Smooth muscle cell (in vitro differentiated cells): ENCODE measurements at regions not wholly inside any gene's neighbourhood (a gene's known extent, or its start where the extent isn't known, plus 50 kb on each side); places are given as distances from the start of the nearest gene placed in this dataset.

Experiments used
- DNase-seq: peaks from one replicate; lab custom pipeline; 2025; ENCODE audit not compliant: unreplicated experiment; lab: John Stamatoyannopoulos, UW
- H2AFZ ChIP-seq: fragments of 200-600 bp; sonication (generic); 2 replicates; pipeline ENCODE4 v1.6.0; 2016; ENCODE audit warnings: antibody characterized with exemption, low read depth, mild to moderate bottlenecking
- H3F3A ChIP-seq: fragments of 200-600 bp; sonication (generic); 2 replicates; pipeline ENCODE4 v1.6.0; 2017; ENCODE audit warnings: antibody characterized with exemption, low read depth
- H3K27ac ChIP-seq: fragments of 200-600 bp; sonication (generic); 2 replicates; pipeline ENCODE4 v1.5.1; 2016; ENCODE audit warnings: low read depth, mild to moderate bottlenecking
- H3K27me3 ChIP-seq: fragments of 200-600 bp; sonication (generic); 2 replicates; pipeline ENCODE4 v1.6.1; 2016; ENCODE audit warnings: low read depth, mild to moderate bottlenecking
- H3K36me3 ChIP-seq: fragments of 200-600 bp; sonication (generic); 2 replicates; pipeline ENCODE4 v1.5.1; 2016; ENCODE audit warnings: low read depth
- H3K4me1 ChIP-seq: fragments of 200-600 bp; sonication (generic); 2 replicates; pipeline ENCODE4 v1.5.1; 2016; ENCODE audit warnings: low read depth
- H3K4me2 ChIP-seq: fragments of 200-600 bp; sonication (generic); 2 replicates; pipeline ENCODE4 v1.6.0; 2016; ENCODE audit warnings: mild to moderate bottlenecking
- H3K4me3 ChIP-seq: fragments of 200-600 bp; sonication (generic); 2 replicates; pipeline ENCODE4 v1.5.1; 2016; ENCODE audit warnings: mild to moderate bottlenecking
- H3K79me2 ChIP-seq: fragments of 200-600 bp; sonication (generic); 2 replicates; pipeline ENCODE4 v1.6.0; 2016; ENCODE audit warnings: low read depth, mild to moderate bottlenecking
- H3K9ac ChIP-seq: fragments of 200-600 bp; sonication (generic); 2 replicates; pipeline ENCODE4 v1.6.0; 2016; ENCODE audit warnings: low read depth
- H3K9me3 ChIP-seq: fragments of 200-600 bp; sonication (generic); replicated peaks from 2 replicates; pipeline ENCODE4 v1.5.1; 2016; ENCODE audit warnings: low read depth
- H4K20me1 ChIP-seq: fragments of 200-600 bp; sonication (generic); 2 replicates; pipeline ENCODE4 v1.6.0; 2016; ENCODE audit warnings: low read depth
- CTCF ChIP-seq: fragments of 200-600 bp; sonication (generic); IDR thresholded peaks from 2 replicates; pipeline ENCODE4 v1.5.1; 2017; ENCODE audit warnings: borderline replicate concordance, mild to moderate bottlenecking, antibody characterized with exemption; ENCODE audit not compliant: insufficient read depth, poor library complexity, severe bottlenecking
- WGBS: methylation state at CpG from one replicate; pipeline ENCODE4 v1.1.7; 2016; ENCODE audit warnings: low lambda C conversion rate; 5-methylcytosine and 5-hydroxymethylcytosine counted together

DNA sequence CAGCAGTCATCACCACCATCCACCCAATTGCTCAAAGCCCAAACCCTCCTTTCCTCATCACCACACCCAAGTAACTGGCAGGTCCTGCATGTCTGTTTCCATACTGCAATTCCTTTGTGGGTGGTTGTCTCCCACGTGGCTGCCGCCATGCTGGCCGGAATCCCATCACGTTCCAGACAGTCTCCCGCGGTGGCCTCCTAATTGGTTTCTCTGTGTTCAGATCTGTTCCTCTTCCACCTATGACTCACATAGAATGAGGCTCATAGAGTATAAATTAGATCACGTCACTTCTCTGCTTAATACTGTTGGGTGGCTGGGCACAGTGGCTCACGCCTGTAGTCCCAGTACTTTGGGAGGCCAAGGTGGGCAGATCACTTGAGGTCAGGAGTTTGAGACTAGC, 813.0 kb downstream of the TYW1 start:
- no peak overlapping the region for H3K27ac ChIP-seq
- 61% methylated on average over 8 of the region's 8 CpGs for WGBS
- no peaks in the 10 kb centered on the region for H3K36me3 ChIP-seq
- peaks cover 1% of the 10 kb centered on the region for H3K27me3 ChIP-seq
- no peaks in the 10 kb centered on the region for H3K4me1 ChIP-seq
- no peak overlapping the region for H3K4me2 ChIP-seq
- no peaks in the 10 kb centered on the region for H3K79me2 ChIP-seq
- no peak overlapping the region for H3K4me3 ChIP-seq
- H3F3A ChIP-seq: no peaks in the 10 kb centered on the region
- no peaks in the 10 kb centered on the region for H3K9me3 ChIP-seq
- DNase-seq: no peak
- H4K20me1 ChIP-seq: no peaks in the 10 kb centered on the region
- no peak for TF ChIP-seq CTCF
- H3K9ac ChIP-seq: no peak overlapping the region
- H2AFZ ChIP-seq: no peak overlapping the region

DNA sequence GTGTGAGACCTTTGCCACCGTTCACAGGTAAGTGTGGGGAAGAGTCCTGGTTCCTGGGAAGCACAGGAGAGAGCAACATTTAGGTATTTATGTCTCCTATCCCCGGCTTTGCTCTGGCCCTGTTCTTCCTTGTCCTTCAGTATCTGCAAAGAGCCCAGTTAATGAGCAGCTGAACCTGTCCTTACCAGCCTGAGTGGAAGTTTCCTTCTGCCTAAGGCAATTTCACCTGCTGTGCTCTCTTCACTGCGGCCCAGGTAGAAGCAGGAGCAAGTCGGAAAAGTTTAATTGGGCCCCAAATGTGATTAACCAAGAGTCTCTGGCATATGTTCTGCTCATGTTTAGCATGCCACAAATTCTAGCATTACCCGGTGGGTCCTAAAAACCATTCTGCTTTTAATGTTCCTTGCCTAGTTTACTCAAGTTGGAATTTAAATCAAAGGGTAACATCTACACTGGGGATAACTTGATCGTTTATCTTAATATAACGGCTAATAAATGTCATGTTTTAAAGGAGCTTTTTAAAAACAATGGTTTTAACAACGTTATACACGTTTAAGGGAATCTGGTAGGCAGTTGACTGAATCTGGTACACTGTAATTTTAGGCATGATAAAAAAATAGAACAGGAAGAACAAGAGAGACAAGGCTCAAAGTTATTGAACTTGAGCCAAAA, 817.1 kb downstream of the TYW1 start:
- no peak for TF ChIP-seq CTCF
- Histone ChIP-seq H4K20me1 (no peaks in the 10 kb centered on the region), H3K36me3 (no peaks in the 10 kb centered on the region), H3K27ac (no peak overlapping the region), H2AFZ (no peak overlapping the region), H3K9ac (no peak overlapping the region), H3K4me1 (no peaks in the 10 kb centered on the region), H3K4me3 (no peak overlapping the region), H3K4me2 (no peak overlapping the region), H3K79me2 (no peaks in the 10 kb centered on the region), H3K9me3 (no peaks in the 10 kb centered on the region), H3F3A (no peaks in the 10 kb centered on the region), H3K27me3 (no peaks in the 10 kb centered on the region)
- DNase-seq: no peak
- 64% methylated on average over 9 of the region's 9 CpGs for WGBS

- no peaks in the 10 kb centered on the region for H3K79me2 ChIP-seq
- DNase-seq: no peak
- no peaks in the 10 kb centered on the region for H3K4me1 ChIP-seq
- H4K20me1 ChIP-seq: no peaks in the 10 kb centered on the region
- H3K27me3 ChIP-seq: no peaks in the 10 kb centered on the region
- no peaks in the 10 kb centered on the region for H3K36me3 ChIP-seq
- no peak overlapping the region for H3K4me2 ChIP-seq
- H3F3A ChIP-seq: no peaks in the 10 kb centered on the region
- no peak overlapping the region for H3K4me3 ChIP-seq
- no peak for TF ChIP-seq CTCF
- no peaks in the 10 kb centered on the region for H3K9me3 ChIP-seq
- 89% methylated on average over 1 of the region's 1 CpG for WGBS
- no peak overlapping the region for H3K9ac ChIP-seq
- no peak overlapping the region for H2AFZ ChIP-seq
- no peak overlapping the region for H3K27ac ChIP-seq
These were observed 820.8 kb downstream of the TYW1 start for GRCh38 chr7:67817481-67817880.

- no peak overlapping the region for H2AFZ ChIP-seq
- no peaks in the 10 kb centered on the region for H3K4me1 ChIP-seq
- no peaks in the 10 kb centered on the region for H3F3A ChIP-seq
- no peaks in the 10 kb centered on the region for H3K79me2 ChIP-seq
- DNase-seq: no peak
- no peaks in the 10 kb centered on the region for H4K20me1 ChIP-seq
- H3K36me3 ChIP-seq: no peaks in the 10 kb centered on the region
- no peak overlapping the region for H3K4me3 ChIP-seq
- H3K27ac ChIP-seq: no peak overlapping the region
- WGBS: 47% methylated on average over 7 of the region's 7 CpGs
- H3K27me3 ChIP-seq: no peaks in the 10 kb centered on the region
- no peaks in the 10 kb centered on the region for H3K9me3 ChIP-seq
- H3K4me2 ChIP-seq: no peak overlapping the region
- TF ChIP-seq CTCF: no peak
- H3K9ac ChIP-seq: no peak overlapping the region
These were observed 824.5 kb downstream of the TYW1 start for GRCh38 chr7:67821116-67821515.
